ENCODE measurements at regions not wholly inside any gene's neighbourhood (a gene's known extent, or its start where the extent isn't known, plus 50 kb on each side); places are given as distances from the start of the nearest gene placed in this dataset.

GRCh38 chr6:105487040-105487790 is 84.3 kb upstream of the PREP start:
- H3K4me1 ChIP-seq (ENCODE audit: control insufficient read depth, insufficient read depth, low read length): peaks cover 4% of the 10 kb centered on the region
- no peaks in the 10 kb centered on the region for H3K9me3 ChIP-seq (ENCODE audit: control insufficient read depth, insufficient read depth, low read length)
- Mint-ChIP-seq H3K36me3 (no peaks in the 10 kb centered on the region), H3K4me1 (peaks cover 17 to 24% of the 10 kb centered on the region in 2 donors), H3K9me3 (no peaks in the 10 kb centered on the region), H3K27me3 (ENCODE audit: low read depth in 2 of 2) (no peaks in the 10 kb centered on the region), H3K4me3 (no peak overlapping the region), H3K27ac (no peak overlapping the region)
- intact Hi-C loops (cut with micrococcal nuclease): no loop called here
- no peak for TF ChIP-seq CTCF (IDR thresholded peaks at IDR 0.05)
- DNase-seq (no peak), ATAC-seq (no peak)
- no peaks in the 10 kb centered on the region for H3K27me3 ChIP-seq (ENCODE audit: control insufficient read depth, insufficient read depth, low read length)
- H3K36me3 ChIP-seq (ENCODE audit: control insufficient read depth, insufficient read depth, low read length): no peaks in the 10 kb centered on the region
- no peak overlapping the region for H3K27ac ChIP-seq (ENCODE audit: low read length)
- WGBS (ENCODE audit: insufficient coverage): 94% methylated on average over 6 of the region's 9 CpGs
- no peak overlapping the region for H3K4me3 ChIP-seq (ENCODE audit: low read length)

- Mint-ChIP-seq H3K9me3 (no peaks in the 10 kb centered on the region), H3K4me3 (no peak overlapping the region), H3K36me3 (no peaks in the 10 kb centered on the region), H3K27me3 (ENCODE audit: low read depth in 2 of 2) (no peaks in the 10 kb centered on the region), H3K27ac (no peak overlapping the region), H3K4me1 (peaks cover 28 to 31% of the 10 kb centered on the region in 2 donors)
- DNase-seq (no peak), ATAC-seq (no peak)
- no peaks in the 10 kb centered on the region for H3K36me3 ChIP-seq (ENCODE audit: control insufficient read depth, insufficient read depth, low read length)
- H3K4me1 ChIP-seq (ENCODE audit: control insufficient read depth, insufficient read depth, low read length): peaks cover 6% of the 10 kb centered on the region
- intact Hi-C loops (cut with micrococcal nuclease): loop anchor here (2.0 kb wide), 1 partner anchor 247 kb away; no protein-coding TSS in a partner anchor
- H3K4me3 ChIP-seq (ENCODE audit: low read length): peak overlapping the region; percentile 6
- no peaks in the 10 kb centered on the region for H3K9me3 ChIP-seq (ENCODE audit: control insufficient read depth, insufficient read depth, low read length)
- H3K27ac ChIP-seq (ENCODE audit: low read length): peak overlapping the region; percentile 64
- WGBS (ENCODE audit: insufficient coverage): 44% methylated on average over 5 of the region's 5 CpGs
- H3K27me3 ChIP-seq (ENCODE audit: control insufficient read depth, insufficient read depth, low read length): no peaks in the 10 kb centered on the region
- no peak for TF ChIP-seq CTCF (IDR thresholded peaks at IDR 0.05)
Observed at GRCh38 chr6:105485456-105485855, 82.6 kb upstream of the PREP start.

GRCh38 chr6:105484238-105485161 is 81.6 kb upstream of the PREP start:
- Mint-ChIP-seq H3K27me3 (ENCODE audit: low read depth in 2 of 2) (no peaks in the 10 kb centered on the region), H3K9me3 (no peaks in the 10 kb centered on the region), H3K4me1 (peaks cover 28% of the 10 kb centered on the region in 2 donors), H3K4me3 (peak overlapping the region; percentile 7), H3K36me3 (no peaks in the 10 kb centered on the region), H3K27ac (peak overlapping the region; percentile 6 to 51)
- intact Hi-C loops (cut with micrococcal nuclease): loop anchor here (1.0 to 5.0 kb wide), 3 partner anchors 248 to 739 kb away; partner anchors contain the start of gene PRDM1
- WGBS (ENCODE audit: insufficient coverage): 50% methylated on average over 11 of the region's 12 CpGs
- Histone ChIP-seq H3K27ac (ENCODE audit: low read length) (peak overlapping the region; percentile 36), H3K27me3 (ENCODE audit: control insufficient read depth, insufficient read depth, low read length) (no peaks in the 10 kb centered on the region), H3K4me3 (ENCODE audit: low read length) (no peak overlapping the region), H3K4me1 (ENCODE audit: control insufficient read depth, insufficient read depth, low read length) (peaks cover 6% of the 10 kb centered on the region), H3K9me3 (ENCODE audit: control insufficient read depth, insufficient read depth, low read length) (no peaks in the 10 kb centered on the region), H3K36me3 (ENCODE audit: control insufficient read depth, insufficient read depth, low read length) (no peaks in the 10 kb centered on the region)
- TF ChIP-seq CTCF (IDR thresholded peaks at IDR 0.05): peak; percentile 87
- ATAC-seq (peak; percentile 70 to 77 (median 70)), DNase-seq (peak in 1 of 2 donors; percentile 62)

Measured in natural killer cell (primary cell).